NCI-H345 treated with DMSO at 0.1 percent for 48 hours (cell line): ENCODE measurements at regions not wholly inside any gene's neighbourhood (a gene's known extent, or its start where the extent isn't known, plus 50 kb on each side); places are given as distances from the start of the nearest gene placed in this dataset.

ENCODE experiments used
- DNase-seq: peaks from one replicate; lab custom pipeline; 2025; ENCODE audit not compliant: unreplicated experiment; lab: John Stamatoyannopoulos, UW

GRCh38 chr5:56494300-56494731 lies 261.2 kb upstream of the ANKRD55 start:
- no peak for DNase-seq

DNA sequence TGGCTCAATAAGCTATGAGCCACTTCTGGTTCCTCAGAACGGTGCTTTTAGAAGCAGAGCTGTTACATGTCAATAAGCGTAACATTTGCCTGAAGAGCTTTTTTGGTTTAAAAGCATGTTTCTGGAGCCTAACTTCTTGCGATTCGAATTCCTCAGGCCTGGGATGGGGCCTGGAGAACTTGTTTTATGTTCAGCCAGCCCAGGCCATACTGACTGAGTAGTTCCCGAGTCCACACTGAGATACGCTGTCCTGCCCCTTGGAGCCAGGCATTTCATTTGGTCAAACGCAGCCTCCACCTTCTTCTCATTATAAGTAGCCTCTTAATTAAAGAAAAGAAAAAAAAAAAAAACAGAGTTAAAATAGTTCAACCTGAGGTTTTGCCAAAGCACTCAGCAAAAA lies 260.6 kb upstream of the ANKRD55 start:
- no peak for DNase-seq

DNA sequence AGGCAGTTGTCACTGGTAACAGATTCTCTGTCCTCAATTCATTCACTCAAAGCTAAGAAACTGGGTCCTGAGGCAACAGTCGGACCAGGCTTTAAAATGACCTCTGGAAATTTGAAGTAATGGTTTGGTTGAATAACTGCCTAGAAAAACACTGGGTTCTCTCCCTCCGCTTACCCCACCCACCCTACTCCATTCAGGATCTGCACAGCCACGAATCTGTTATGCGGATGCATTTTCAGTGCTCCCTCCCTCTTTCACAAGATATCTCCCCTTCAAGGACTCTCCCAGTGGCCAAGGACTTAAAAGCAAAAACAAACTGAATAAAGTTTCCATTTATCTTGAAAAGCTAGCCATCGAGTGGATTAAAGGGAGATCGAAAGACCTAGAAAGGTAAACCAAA lies 260.2 kb upstream of the ANKRD55 start:
- no peak for DNase-seq

GRCh38 chr5:56492812-56493211 lies 259.7 kb upstream of the ANKRD55 start:
- no peak for DNase-seq

DNA sequence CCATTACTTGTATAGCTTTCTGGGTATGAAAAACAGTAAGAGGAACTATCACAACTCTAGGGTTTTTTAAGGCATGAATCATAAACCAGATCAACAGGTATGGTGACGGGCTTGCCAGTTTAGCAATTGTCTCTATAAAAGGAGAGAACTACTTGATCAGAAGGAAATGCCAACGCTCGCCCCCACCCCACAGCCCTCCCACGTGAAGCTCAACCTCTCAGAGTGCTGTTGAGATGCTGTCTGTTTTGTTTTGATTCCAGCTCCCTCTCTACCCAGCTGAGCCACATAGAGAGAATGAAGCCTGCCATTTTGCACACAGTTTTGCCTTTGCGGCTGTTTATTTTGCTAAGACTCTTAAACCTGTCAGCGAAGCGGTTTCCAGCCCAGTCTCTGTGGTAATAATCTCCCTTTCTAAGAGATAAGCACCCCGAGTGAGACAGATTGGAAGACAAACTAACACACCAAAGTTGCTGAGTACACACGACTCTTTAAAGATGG lies 257.9 kb upstream of the ANKRD55 start:
- no peak for DNase-seq

- no peak for DNase-seq
These were observed 256.1 kb upstream of the ANKRD55 start for GRCh38 chr5:56489272-56489671.

DNA sequence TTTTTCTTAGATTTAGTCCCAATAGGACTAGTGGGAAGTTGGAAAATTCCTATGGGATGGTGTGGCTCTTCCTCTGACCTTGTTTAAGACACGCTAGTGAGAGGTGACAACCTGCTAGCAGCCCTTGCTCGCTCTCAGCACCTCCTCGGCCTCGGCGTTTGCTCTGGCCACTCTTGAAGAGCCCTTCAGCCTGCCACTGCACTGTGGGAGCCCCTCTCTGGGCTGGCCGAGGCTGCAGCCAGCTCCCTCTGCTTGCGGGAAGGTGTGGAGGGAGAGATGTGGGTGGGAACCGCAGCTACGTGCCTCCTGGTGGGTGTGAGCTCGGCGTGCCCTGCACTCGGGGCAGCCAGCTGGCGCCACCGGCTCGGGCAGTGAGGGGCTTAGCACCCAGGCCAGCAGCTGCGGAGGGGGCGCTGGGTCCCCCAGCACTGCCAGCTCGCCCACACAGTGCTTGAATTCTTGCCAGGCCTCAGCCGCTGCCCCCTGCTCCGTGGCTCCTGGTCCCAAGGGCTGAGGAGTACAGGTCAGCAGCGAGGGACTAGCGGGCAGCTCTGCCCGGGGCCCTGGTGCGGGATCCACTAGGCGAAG lies 254.5 kb upstream of the ANKRD55 start:
- no peak for DNase-seq

DNA sequence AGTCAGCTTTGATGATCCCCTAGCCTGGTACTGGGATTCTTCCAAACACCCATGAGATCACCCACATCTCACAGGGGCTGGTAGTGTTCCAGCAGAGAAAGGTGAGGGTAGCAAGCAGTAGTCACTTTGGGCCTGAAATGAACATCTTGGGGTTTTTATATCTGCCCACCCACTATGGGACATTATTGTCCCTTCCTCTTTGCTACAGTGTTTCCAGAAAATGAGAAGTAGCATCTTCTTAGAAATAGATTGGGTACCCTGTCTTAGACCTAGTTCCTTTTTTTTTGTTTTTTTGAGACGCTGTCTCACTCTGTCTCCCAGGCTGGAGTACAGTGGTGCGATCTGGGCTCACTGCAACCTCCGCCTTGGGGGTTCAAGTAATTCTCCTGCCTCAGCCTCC lies 249.2 kb upstream of the ANKRD55 start:
- no peak for DNase-seq

- DNase-seq: no peak
These were observed 248.6 kb upstream of the ANKRD55 start for GRCh38 chr5:56481428-56482357.

DNA sequence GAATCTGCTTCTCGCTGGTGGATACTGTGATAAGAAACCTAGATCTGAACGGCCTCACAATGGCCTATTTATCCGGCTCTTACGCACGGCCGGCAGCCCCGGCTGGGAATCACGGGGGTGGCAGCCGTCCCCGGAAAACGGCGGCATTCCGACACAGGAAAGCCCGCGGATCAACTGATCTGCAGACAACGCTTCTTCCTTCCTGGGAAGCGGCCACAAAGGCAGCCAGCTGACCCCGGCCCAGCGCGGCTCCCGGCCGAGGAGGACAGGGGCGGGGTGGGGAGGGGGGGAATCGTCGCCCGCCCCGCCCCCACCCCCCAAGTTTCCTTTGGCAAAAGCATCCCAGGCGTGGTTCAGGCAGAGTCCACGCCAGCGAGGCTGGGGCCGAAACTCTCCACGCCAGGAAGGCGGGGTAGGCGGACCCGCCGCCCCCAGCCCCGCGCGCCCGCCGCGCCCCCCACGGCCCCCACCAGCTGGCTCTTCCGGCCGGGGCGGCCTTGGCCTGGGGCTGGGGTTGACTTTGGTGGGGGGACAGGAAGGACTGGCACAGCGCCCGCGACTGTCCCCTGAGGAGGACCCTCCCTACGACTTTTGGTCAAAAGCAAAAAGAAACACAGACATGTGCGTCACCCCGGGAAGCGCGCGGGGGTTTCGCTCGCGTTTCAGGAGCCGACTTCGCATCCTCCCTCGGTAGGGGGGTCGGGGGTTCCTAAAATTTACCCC lies 247.7 kb upstream of the ANKRD55 start:
- no peak for DNase-seq

- DNase-seq: no peak
These were observed 247.1 kb upstream of the ANKRD55 start for GRCh38 chr5:56480078-56480704.

GRCh38 chr5:56479696-56480077 lies 246.6 kb upstream of the ANKRD55 start:
- no peak for DNase-seq

- no peak for DNase-seq
These were observed 246.0 kb upstream of the ANKRD55 start for GRCh38 chr5:56479126-56479525.

DNA sequence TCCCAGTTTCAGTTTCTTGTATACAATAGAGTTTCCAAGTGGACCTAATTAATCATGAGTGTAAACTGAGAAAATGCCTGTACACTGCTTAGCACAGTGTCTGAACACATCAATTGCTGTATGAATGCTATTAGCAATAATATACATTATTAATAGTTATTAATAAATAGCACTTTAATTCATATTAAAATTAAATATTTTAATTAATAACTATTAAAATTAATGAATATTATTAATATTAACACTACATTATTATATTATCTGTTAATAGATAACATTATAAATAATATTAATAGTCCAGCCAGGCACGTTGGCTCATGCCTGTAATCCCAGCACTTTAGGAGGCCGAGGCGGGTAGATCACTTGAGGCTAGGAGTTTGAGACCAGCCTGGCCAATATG lies 244.9 kb upstream of the ANKRD55 start:
- DNase-seq: no peak

GRCh38 chr5:56476487-56476856 lies 243.3 kb upstream of the ANKRD55 start:
- DNase-seq: no peak

GRCh38 chr5:56475689-56476486 lies 242.8 kb upstream of the ANKRD55 start:
- no peak for DNase-seq

GRCh38 chr5:56471707-56472106 lies 238.6 kb upstream of the ANKRD55 start:
- DNase-seq: no peak

GRCh38 chr5:56470007-56470406 lies 236.9 kb upstream of the ANKRD55 start:
- no peak for DNase-seq

DNA sequence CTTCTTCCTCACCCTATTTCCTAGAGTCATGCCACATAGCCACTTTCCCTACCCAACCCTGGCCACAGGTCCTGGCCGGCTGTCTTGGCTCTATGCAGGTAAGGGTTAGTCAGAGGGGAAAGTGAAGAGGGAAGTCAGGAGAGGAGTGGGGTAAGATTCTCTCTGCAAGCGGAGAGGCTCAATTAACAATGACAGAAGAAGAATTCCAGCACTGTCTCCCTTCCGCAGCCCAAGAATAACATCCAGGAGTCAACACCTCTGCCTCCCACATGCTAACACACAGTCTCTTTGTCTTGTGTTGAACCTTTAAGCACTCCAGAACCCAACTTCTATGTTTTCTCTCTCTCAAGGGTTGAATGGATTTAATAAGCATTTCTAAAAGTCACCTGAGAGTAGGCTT lies 235.1 kb upstream of the ANKRD55 start:
- no peak for DNase-seq

DNA sequence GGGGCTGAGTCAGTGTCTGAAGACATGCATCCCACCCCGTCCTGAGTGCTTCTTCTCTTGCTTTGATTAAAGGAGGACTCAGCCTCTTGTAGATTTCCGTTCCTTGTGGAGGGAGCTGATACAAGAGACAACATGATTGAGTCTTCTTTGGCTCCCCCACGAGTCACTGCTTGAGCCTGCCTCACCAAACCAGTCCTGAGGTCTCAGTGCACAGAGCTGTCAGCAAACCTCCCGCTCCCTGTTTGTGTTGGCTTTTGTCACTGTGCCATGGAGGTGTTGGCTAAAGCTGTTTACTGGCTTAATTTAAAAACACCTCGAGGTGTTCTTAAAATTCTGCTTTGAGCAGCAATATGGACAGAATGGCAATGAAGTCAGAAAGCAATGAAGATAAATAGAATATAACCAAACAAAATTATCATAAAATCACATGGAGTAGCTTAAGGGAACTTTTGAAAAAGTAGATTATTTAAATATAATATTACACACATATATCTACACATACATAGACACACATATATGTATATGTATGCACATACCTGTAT lies 234.1 kb upstream of the ANKRD55 start:
- DNase-seq: no peak
